Activated CD8-positive, alpha-beta memory T cell treated with anti-CD3 and anti-CD28 coated beads, Interleukin-2, amount 50 U/mL, for 24 hours (primary cell): ENCODE measurements at regions not wholly inside any gene's neighbourhood (a gene's known extent, or its start where the extent isn't known, plus 50 kb on each side); places are given as distances from the start of the nearest gene placed in this dataset.

Source experiments
- DNase-seq: peaks from one replicate; pipeline ENCODE4 v3.0.0-alpha.2; 2020; ENCODE audit errors: extremely low read depth

DNA sequence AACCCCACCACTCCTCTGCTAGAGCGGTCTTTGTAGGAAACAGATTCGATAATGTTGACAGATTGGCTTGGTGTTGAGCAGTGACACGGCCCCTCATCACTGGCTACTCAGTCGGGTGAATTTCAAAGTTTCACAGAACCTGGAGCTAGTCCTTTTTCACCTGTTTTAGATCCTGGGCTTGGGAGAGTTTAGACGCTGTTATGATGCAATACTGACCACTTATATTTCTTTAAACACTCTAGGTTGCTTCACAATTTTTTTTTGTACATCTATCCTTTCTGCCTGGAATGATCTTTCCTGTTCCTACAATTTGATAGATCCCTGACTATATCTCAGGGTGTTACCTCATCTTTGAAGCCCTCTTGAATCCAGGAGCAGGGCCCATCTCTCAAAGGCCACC, 97.1 kb upstream of the ATP10A start:
- DNase-seq, result no peak

- DNase-seq, result no peak
Observed at GRCh38 chr15:25959100-25959499, 96.0 kb upstream of the ATP10A start.

DNA sequence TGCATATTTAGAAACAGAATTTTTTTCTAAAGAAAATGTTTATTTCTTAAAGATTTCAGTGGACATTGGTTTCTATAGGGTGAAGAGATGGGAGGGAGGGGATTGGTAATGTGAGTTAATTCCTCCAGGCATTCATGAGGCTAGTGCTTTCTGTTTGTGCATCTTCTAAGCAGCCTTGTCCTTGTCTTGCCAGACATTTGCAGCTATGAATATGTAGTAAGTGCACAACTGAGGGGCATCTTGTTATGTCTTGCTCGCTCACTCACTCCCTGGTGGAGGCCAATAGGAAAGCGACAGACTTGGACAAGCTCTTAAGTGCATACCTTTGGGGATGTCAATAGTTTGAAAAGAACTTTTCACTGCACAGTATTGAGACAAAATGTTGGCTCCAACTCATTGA, 92.5 kb upstream of the ATP10A start:
- no peak for DNase-seq

DNA sequence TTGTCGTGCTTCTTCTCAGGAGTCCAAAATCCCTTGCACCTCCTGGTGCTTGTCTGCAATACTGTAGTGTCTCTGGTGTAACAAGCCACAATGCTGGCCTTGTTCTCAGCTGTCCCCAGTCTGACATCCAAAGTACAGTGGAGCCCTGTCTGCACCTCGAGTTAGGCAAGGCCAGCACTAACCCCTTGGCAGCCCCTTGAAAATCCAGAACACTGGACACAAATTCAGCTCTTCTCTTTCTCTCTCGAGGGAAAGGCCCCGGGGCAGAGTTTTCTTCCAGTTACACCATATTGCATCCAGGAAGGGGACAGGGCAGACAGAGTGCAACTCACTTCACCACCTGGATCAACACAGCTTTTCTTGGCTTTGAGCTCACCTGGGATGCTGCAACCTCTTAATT, 91.3 kb upstream of the ATP10A start:
- DNase-seq, result no peak

DNA sequence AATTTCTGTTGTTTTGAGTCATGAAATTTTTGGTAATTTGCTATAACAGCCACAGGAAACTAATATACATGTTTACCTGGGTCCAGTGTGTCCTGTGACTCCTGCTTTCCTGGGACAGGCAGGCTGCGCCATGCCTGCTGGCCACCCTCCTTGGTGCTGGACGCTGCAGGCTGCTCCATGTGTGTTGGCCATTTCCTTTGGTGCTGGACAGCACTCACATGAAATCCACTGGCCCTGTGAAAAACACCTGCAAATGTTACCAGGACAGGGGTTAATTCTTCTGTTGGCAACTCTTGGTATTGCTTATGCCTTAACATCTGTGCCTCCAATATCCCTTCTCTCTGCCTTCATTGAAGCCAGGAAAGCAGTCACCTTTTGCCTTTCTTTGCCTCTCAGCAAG, 86.9 kb upstream of the ATP10A start:
- no peak for DNase-seq

DNA sequence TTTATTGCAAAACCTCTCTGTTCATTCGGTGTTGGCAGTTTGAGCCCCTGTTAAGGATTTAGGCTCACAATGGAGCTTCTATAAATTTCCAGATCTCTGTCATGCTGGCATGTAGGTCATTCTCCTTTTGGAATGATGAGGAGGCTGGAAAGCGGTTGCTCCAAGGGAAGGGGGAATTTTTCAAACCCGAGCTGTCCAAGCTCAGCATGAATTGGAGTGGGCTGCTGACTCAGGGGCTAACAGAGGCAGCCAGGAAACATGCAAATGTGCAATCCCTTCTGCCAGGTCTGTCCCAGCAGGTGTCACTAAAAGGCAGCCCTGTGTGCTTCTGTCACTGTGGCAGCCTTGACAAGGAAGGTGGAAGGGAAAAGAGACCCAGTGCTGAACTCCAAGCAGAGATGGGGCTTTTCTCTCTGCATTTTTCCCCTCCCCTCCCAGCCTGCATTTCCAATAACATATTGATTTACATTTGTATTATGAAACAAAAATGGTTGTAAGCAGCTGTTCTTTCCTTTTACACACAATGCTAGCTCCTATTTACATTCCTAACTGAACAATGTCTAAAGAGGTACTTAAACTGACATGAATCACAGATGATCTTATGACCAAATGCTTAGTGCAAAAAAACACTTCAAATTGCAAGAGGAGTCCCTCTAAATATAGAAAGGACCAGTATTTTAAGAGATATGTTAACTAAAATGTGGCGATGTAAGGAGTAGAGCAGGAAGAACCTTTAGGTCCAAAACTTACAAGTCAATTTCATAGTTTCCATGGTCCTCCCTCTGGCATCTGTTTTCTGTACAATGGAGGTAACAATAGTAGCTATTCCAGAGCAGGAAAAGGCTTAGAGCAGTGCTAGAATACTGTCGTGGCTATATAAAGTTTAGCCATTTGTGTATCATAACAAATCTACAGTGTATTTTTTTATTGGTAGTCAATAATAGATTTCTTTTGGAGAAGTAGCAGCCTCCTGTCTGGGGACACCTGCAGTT, 84.5 kb upstream of the ATP10A start:
- DNase-seq, result no peak

DNA sequence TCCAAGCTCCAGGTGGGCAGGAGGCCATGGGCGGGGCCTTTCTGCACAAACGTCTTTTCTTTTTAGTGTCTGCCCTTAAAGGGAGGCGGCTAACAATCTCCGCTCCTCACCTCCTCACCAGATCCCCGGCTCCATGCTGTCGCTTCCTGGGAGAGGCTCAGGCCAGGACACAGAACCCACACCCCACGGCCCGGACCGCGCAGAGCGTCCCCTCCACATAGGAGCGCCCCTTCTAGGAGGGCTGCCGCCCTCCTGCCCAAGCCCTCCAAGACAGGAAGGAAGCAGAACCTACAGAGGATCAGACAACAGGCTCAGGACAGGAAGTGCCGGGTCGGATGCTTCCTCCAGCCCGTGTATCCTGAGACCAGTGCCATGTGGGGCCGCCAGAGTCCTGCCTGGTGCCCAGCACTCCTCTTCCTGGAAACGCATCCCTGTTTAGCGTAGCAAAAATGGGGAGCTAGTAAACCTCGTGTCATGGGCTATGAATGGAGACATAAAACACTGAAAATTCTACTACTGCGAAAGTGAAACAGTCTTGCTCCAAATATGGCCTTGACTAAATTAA, 83.2 kb upstream of the ATP10A start:
- no peak for DNase-seq

- DNase-seq, result no peak
Observed at GRCh38 chr15:25944386-25944785, 81.3 kb upstream of the ATP10A start.

DNA sequence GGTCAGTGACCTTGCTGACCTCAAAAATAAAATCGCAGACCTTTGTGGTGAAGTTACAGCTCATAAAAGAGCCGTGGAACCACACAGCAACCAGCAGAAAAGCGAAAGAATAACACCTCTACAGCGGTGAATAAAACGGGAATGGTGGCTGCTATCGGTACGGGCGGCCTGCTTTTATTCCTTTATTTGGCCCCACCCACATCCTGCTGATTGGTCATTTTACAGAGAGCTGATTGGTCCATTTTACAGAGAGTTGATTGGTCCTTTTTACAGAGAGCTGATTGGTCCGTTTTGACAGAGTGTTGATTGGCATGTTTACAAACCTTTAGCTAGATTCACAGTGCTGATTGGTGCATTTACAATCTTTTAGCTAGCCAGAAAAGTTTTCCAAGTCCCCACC, 80.7 kb upstream of the ATP10A start:
- no peak for DNase-seq

GRCh38 chr15:25939122-25939521, 76.0 kb upstream of the ATP10A start:
- DNase-seq, result no peak

DNA sequence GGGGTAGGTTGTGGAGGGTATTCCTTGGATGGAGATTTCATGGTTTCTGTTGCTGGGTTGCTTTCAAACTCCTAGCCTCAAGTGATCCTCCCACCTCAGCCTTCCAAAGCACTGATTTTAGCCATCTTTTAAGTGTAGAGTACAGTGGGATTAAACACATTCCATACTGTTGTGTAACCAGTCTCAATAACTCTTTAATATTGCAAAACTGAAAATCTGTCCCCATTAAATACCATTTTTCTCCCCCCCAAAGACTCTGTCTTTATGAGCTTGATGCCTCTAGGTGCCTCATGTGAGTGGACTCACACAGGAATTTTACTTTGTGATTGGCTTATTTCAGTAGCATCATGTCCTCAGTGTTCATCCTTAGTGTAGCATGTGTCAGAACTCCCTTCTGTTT, 74.7 kb upstream of the ATP10A start:
- no peak for DNase-seq

- DNase-seq, result no peak
Observed at GRCh38 chr15:25936004-25936403, 72.9 kb upstream of the ATP10A start.

DNA sequence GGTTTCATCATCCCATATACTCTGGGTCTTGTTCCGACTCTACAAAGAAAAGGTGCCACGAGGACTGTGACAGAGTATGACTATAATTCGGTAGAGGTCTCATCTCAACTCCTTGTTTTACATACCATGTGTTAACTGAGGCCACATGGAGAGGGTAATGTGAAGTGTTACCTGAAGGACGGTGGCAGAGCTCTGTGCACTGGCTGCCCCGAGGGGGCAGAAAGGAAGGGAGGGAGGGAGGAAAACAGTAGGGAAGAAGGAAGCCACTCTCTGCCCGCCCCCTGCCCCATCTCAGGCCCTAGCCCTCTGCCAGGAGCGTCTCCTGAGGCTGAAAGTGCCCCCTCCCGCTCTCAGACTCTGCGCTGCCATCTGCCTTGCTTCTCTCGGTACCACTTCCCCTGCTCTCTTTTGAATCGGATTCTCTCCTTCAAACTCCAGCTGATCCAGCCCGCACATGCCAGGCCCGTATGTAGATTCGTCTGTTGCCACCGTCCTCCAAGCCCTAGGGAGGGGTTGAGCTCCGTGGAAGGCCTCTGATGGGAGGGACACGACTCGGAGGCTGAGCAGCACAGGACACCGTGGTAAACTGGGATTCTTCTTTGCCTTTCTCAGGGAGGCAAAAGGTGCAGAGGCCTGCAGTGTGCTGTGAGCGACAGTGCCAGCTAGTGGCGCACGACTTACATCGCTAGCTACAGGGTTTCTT, 70.5 kb upstream of the ATP10A start:
- DNase-seq, result peak; percentile 21

GRCh38 chr15:25932696-25933095, 69.6 kb upstream of the ATP10A start:
- no peak for DNase-seq

- DNase-seq, result no peak
Observed at GRCh38 chr15:25931851-25932250, 68.7 kb upstream of the ATP10A start.

DNA sequence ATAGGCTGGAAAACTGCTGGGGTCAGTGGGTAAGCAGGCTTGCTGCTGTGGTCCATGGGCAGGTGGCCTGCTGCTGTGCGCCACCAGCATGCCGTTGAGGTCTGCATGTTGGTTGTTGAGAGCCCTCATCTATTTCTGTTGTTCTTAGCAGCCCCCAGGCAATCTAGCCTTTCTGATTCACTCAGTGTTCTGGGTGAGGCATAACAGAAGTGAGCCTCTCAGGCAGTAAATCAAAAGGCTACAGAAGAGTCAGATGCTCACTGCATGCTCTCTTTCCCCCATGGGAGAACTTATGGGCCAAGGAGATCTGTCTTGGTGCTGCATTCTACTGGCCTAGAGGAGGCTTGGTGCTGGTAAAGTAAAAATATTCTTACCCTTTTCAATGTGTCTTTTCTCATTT, 67.8 kb upstream of the ATP10A start:
- DNase-seq, result no peak
